Fibroblast of mammary gland (primary cell): ENCODE measurements at regions not wholly inside any gene's neighbourhood (a gene's known extent, or its start where the extent isn't known, plus 50 kb on each side); places are given as distances from the start of the nearest gene placed in this dataset.
"Not testable (repeated sequence)": the region's sequence is repeated elsewhere in the genome, so short reads cannot be mapped to it uniquely, and the experiment has no call there.

Experiments
- DNase-seq: peaks from one replicate; pipeline ENCODE4 v3.0.0-alpha.2; 2010; ENCODE audit warnings: low read depth
- H3K4me3 ChIP-seq: 2 replicates; pipeline ENCODE4 v1.5.1; 2011; ENCODE audit warnings: low read depth, mild to moderate bottlenecking, low read length, moderate library complexity; ENCODE audit not compliant: control insufficient read depth

GRCh38 chr2:242119682-242120081 lies 250.2 kb downstream of the RTP5 start:
- DNase-seq: not testable (repeated sequence)

DNA sequence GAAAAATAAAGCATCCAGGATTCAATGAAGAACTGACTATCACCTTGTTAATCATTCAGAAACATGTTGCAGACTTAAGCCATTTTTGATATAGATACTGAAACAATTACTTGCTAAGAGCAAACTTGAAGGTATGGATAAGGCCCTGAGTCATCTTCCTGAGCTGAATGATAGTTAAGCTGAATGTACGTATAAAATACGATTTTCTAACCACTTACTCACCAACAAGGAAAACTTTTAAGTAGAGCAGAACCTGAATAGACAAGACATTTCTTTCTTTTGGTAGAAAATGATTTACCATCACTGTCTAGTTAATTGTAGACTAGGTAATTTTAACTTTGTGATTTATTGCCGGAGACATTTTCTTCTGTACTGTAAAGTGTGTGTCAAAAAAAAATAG lies 261.2 kb downstream of the RTP5 start:
- H3K4me3 ChIP-seq: not testable (repeated sequence)

More at GRCh38 chr2:242119682-242120081, 250.2 kb downstream of the RTP5 start:
- H3K4me3 ChIP-seq: not testable (repeated sequence)

GRCh38 chr2:242159921-242160320 lies 290.4 kb downstream of the RTP5 start:
- not testable (repeated sequence) for DNase-seq, H3K4me3 ChIP-seq

More for the DNA sequence above, 261.2 kb downstream of the RTP5 start:
- DNase-seq: not testable (repeated sequence)

- DNase-seq, H3K4me3 ChIP-seq: not testable (repeated sequence)
Measured at GRCh38 chr2:242165115-242165514, 295.6 kb downstream of the RTP5 start.

GRCh38 chr2:242171290-242171689 lies 301.8 kb downstream of the RTP5 start:
- DNase-seq, H3K4me3 ChIP-seq: not testable (repeated sequence)
